Spleen (tissue), 11 donors: ENCODE measurements at regions not wholly inside any gene's neighbourhood (a gene's known extent, or its start where the extent isn't known, plus 50 kb on each side); places are given as distances from the start of the nearest gene placed in this dataset.
"Not testable (repeated sequence)": the region's sequence is repeated elsewhere in the genome, so short reads cannot be mapped to it uniquely, and the experiment has no call there.

Experiments used
- DNase-seq: peaks from one replicate; pipeline ENCODE4 v3.0.0-alpha.2; 2020
- H3K27ac ChIP-seq, 8 donors: fragments of 200-600 bp; sonication (generic) in 7 of 8; 1 replicate in 4 of 8; 2 replicates in 4 of 8; pipeline versions ENCODE4 v1.5.0 to v1.8.0; 2016 to 2021; ENCODE audit warnings: inconsistent platforms in 4 of 8, mild to moderate bottlenecking in 4 of 8, moderate library complexity in 1 of 8
- H3K27me3 ChIP-seq, 7 donors: fragments of 200-600 bp; sonication (generic) in 6 of 7; replicated peaks in 1 of 7; 1 replicate in 4 of 7; 2 replicates in 3 of 7; pipeline versions ENCODE4 v1.5.0 to v1.8.0; 2016 to 2021; ENCODE audit warnings: inconsistent platforms in 3 of 7, mild to moderate bottlenecking in 1 of 7
- H3K36me3 ChIP-seq, 6 donors: fragments of 200-600 bp; sonication (generic) in 5 of 6; 1 replicate in 4 of 6; 2 replicates in 2 of 6; pipeline versions ENCODE4 v1.5.0 to v1.8.0; 2016 to 2021; ENCODE audit warnings: inconsistent platforms in 2 of 6
- H3K4me1 ChIP-seq, 6 donors: fragments of 200-600 bp; sonication (generic) in 5 of 6; 1 replicate in 3 of 6; 2 replicates in 3 of 6; pipeline versions ENCODE4 v1.5.0 to v1.8.0; 2016 to 2021; ENCODE audit warnings: inconsistent platforms in 3 of 6
- H3K4me3 ChIP-seq, 8 donors: fragments of 200-600 bp; sonication (generic) in 7 of 8; 1 replicate in 4 of 8; 2 replicates in 4 of 8; pipeline versions ENCODE4 v1.5.0 to v1.8.0; 2016 to 2021; ENCODE audit warnings: inconsistent platforms in 4 of 8, mild to moderate bottlenecking in 4 of 8, moderate library complexity in 2 of 8
- H3K9me3 ChIP-seq, 8 donors: fragments of 200-600 bp; sonication (generic) in 7 of 8; 1 replicate in 4 of 8; 2 replicates in 4 of 8; pipeline versions ENCODE4 v1.5.0 to v1.8.0; 2016 to 2021; ENCODE audit warnings: inconsistent platforms in 4 of 8
- CTCF ChIP-seq, 11 experiments: fragments of 200-600 bp in 7 of 11; fragments of 450-650 bp in 4 of 11; sonication (generic) in 4 of 11; IDR thresholded peaks in 8 of 11; conservative IDR thresholded peaks in 3 of 11; 1 replicate in 7 of 11; 2 replicates in 4 of 11; pipeline versions ENCODE4 v1.4.0 to v1.8.0; 2016 to 2021; ENCODE audit warnings: antibody characterized with exemption in 11 of 11, inconsistent platforms in 4 of 11, mild to moderate bottlenecking in 1 of 11
- POLR2A ChIP-seq, 3 donors: fragments of 450-650 bp; IDR thresholded peaks; one replicate each; pipeline ENCODE4 v1.5.1; 2017; ENCODE audit warnings: antibody characterized with exemption in 3 of 3, mild to moderate bottlenecking in 1 of 3
- POLR2AphosphoS5 ChIP-seq, 3 donors: sonication (generic); formaldehyde crosslinking; IDR thresholded peaks; one replicate each; pipeline ENCODE4 v1.5.1; 2017; ENCODE audit warnings: antibody characterized with exemption in 3 of 3
- WGBS, 5 donors: extraction: QIAGEN DNeasy Blood & Tissue Kit in 3 of 5; methylation state at CpG; one replicate each; pipeline versions ENCODE4 v1.1.5 to v1.1.7; 2013 to 2018; 5-methylcytosine and 5-hydroxymethylcytosine counted together
- intact Hi-C: fragments of 100-400 bp; cut with DNase I; formaldehyde crosslinking; loops from one replicate; pipeline ENCODE4 v1.15.0; 2023; ENCODE audit warnings: low total_unique reads
- donor health status: healthy with polysubstance abuse.
- donor health status: DM: no; HTN: no; CAD: no; lungs with moderate emphysema.
- donor health status: DM: no; HTN: no; CAD: no.
- donor health status: Bipolar disorder and iron deficiency.
- donor health status: healthy.
- donor health status: DM: no; HTN: no; CAD: no.
- donor health status: DM: yes; HTN: yes; CAD: no.

DNA sequence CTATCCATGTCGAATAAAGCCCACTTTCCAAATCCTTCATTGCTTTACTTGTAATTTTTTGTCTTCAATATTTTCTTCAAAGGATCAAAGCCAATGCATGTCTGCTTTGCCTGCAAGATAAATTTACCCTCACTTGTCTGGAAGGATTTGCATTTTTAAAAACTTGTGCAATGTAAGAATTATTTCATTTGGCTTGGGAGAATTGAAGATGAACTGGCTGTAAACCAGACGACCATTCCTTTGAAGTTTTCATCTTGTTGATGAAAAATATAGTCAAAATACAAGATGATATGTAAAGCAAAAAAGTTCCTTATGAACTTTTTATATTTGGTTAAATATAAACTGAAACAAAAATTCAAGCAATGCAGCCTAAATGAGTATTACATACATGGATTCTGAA lies 225.0 kb downstream of the SLITRK1 start:
- 55 to 74% (median 60%) methylated on average over 2 of the region's 2 CpGs for WGBS, 5 donors
- TF ChIP-seq POLR2AphosphoS5 (IDR thresholded peaks at IDR 0.05) (no peak), POLR2A (IDR thresholded peaks at IDR 0.05) (no peak), CTCF (IDR thresholded peaks at IDR 0.05 in 8 of 11, conservative IDR thresholded peaks at IDR 0.05 in 3 of 11) (no peak)
- H3K27ac ChIP-seq = no peak overlapping the region
- intact Hi-C loops = no loop called here
- no peaks in the 10 kb centered on the region for H3K36me3 ChIP-seq
- DNase-seq = no peak
- no peaks in the 10 kb centered on the region for H3K4me1 ChIP-seq
- H3K4me3 ChIP-seq = no peak overlapping the region
- H3K9me3 ChIP-seq = peaks cover 0 to 6% (median 0%) of the 10 kb centered on the region in 8 donors
- no peaks in the 10 kb centered on the region for H3K27me3 ChIP-seq

GRCh38 chr13:83642617-83643016 lies 239.7 kb downstream of the SLITRK1 start:
- peaks cover 0 to 55% (median 33%) of the 10 kb centered on the region in 8 donors for H3K9me3 ChIP-seq
- H3K27ac ChIP-seq, H3K4me1 ChIP-seq, intact Hi-C loops, H3K36me3 ChIP-seq, H3K4me3 ChIP-seq, DNase-seq, H3K27me3 ChIP-seq: not testable (repeated sequence)
- 74 to 88% (median 86%) methylated on average over 3 of the region's 3 CpGs for WGBS, 5 donors

DNA sequence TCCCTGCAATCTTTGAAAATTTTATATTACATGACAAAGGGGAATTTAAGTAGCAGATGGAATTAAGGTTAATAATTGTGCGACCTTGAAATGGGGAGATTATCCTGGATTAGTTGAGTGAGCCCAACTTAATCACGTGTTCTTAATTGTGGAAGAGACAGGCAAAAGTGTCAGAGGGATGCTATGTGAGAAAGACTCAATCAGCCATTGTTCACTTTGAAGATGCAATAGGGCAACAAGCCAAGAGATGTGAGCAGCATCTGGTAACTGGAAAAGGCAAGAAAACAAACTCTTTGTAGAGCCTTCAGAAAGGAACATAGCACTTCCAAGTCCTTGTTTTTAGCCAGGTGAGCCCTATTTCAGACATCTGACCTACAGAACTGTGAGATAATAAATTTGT lies 247.7 kb downstream of the SLITRK1 start:
- Histone ChIP-seq H3K4me3 (no peak overlapping the region), H3K36me3 (no peaks in the 10 kb centered on the region), H3K9me3 (peaks cover 0 to 2% (median 0%) of the 10 kb centered on the region in 8 donors), H3K27ac (no peak overlapping the region), H3K4me1 (no peaks in the 10 kb centered on the region), H3K27me3 (no peaks in the 10 kb centered on the region)
- intact Hi-C loops = no loop called here
- DNase-seq = no peak
- TF ChIP-seq CTCF (IDR thresholded peaks at IDR 0.05 in 8 of 11, conservative IDR thresholded peaks at IDR 0.05 in 3 of 11) = no peak
- TF ChIP-seq POLR2AphosphoS5 (IDR thresholded peaks at IDR 0.05) = no peak
- TF ChIP-seq POLR2A (IDR thresholded peaks at IDR 0.05) = no peak
- 72 to 87% (median 83%) methylated on average over 2 of the region's 2 CpGs for WGBS, 5 donors

DNA sequence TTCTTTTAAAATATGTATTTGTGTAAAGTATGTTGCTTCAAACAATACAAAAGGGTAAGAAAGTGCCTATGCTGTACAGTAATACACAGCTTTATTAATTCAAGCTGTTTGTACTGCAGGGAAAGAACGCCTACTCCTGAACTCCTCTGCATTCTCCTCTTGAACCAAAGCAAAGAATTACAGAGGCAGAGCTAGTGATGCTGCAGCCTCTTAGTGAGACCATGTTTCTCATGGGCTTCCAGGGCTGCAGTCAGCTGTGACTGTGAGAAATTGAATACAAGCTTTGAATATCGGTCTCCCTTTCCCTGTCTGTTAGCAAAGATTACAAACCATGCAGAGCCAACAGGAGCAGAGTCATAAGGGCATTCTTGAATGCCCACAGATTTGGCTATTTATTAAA lies 248.5 kb downstream of the SLITRK1 start:
- Histone ChIP-seq H3K27ac (no peak overlapping the region), H3K9me3 (peaks cover 0 to 4% (median 0%) of the 10 kb centered on the region in 8 donors), H3K4me1 (no peaks in the 10 kb centered on the region), H3K27me3 (no peaks in the 10 kb centered on the region), H3K36me3 (no peaks in the 10 kb centered on the region), H3K4me3 (no peak overlapping the region)
- 69 to 92% (median 79%) methylated on average over 2 of the region's 2 CpGs for WGBS, 5 donors
- DNase-seq = no peak
- no peak for TF ChIP-seq CTCF (IDR thresholded peaks at IDR 0.05 in 8 of 11, conservative IDR thresholded peaks at IDR 0.05 in 3 of 11)
- TF ChIP-seq POLR2A (IDR thresholded peaks at IDR 0.05) = no peak
- TF ChIP-seq POLR2AphosphoS5 (IDR thresholded peaks at IDR 0.05) = no peak
- intact Hi-C loops = no loop called here

- no peak for TF ChIP-seq POLR2AphosphoS5 (IDR thresholded peaks at IDR 0.05)
- WGBS, 5 donors = 65 to 82% (median 71%) methylated on average over 2 of the region's 2 CpGs
- H3K36me3 ChIP-seq = no peaks in the 10 kb centered on the region
- no peaks in the 10 kb centered on the region for H3K4me1 ChIP-seq
- H3K9me3 ChIP-seq = peaks cover 0 to 16% (median 9%) of the 10 kb centered on the region in 8 donors
- no peaks in the 10 kb centered on the region for H3K27me3 ChIP-seq
- DNase-seq = no peak
- no peak overlapping the region for H3K4me3 ChIP-seq
- intact Hi-C loops = no loop called here
- H3K27ac ChIP-seq = no peak overlapping the region
Measured at GRCh38 chr13:83622422-83622784, 259.9 kb downstream of the SLITRK1 start.
